IPS-NIHi11 (cell line): ENCODE measurements at regions not wholly inside any gene's neighbourhood (a gene's known extent, or its start where the extent isn't known, plus 50 kb on each side); places are given as distances from the start of the nearest gene placed in this dataset.
A peak's percentile ranks its signal among the peaks of the same experiment; 100 is the strongest.

ENCODE experiments used
- DNase-seq: peaks from one replicate; pipeline ENCODE4 v3.0.0; 2012; ENCODE audit warnings: mixed read lengths, low spot score

- DNase-seq = peak; percentile 58
Measured at GRCh38 chr3:66165660-66166059, 55.1 kb upstream of the SLC25A26 start.

- no peak for DNase-seq
Measured at GRCh38 chr3:66164155-66164554, 56.6 kb upstream of the SLC25A26 start.

- no peak for DNase-seq
Measured at GRCh38 chr3:66163222-66163621, 57.6 kb upstream of the SLC25A26 start.

GRCh38 chr3:66162766-66163165 is 58.0 kb upstream of the SLC25A26 start:
- DNase-seq = no peak

GRCh38 chr3:66158933-66159683 is 61.7 kb upstream of the SLC25A26 start:
- no peak for DNase-seq

- no peak for DNase-seq
Measured at GRCh38 chr3:66154444-66154861, 66.3 kb upstream of the SLC25A26 start.

- peak; percentile 11 for DNase-seq
Measured at GRCh38 chr3:66153481-66154443, 67.0 kb upstream of the SLC25A26 start.

- DNase-seq = no peak
Measured at GRCh38 chr3:66152336-66152735, 68.5 kb upstream of the SLC25A26 start.

GRCh38 chr3:66150977-66151376 is 69.8 kb upstream of the SLC25A26 start:
- no peak for DNase-seq

- no peak for DNase-seq
Measured at GRCh38 chr3:66149269-66149668, 71.5 kb upstream of the SLC25A26 start.

- no peak for DNase-seq
Measured at GRCh38 chr3:66145408-66145733, 75.4 kb upstream of the SLC25A26 start.

- DNase-seq = no peak
Measured at GRCh38 chr3:66144568-66145407, 76.0 kb upstream of the SLC25A26 start.

- DNase-seq = no peak
Measured at GRCh38 chr3:66142079-66142478, 78.7 kb upstream of the SLC25A26 start.

GRCh38 chr3:66140743-66141372 is 79.9 kb upstream of the SLC25A26 start:
- DNase-seq = no peak

GRCh38 chr3:66140106-66140505 is 80.7 kb upstream of the SLC25A26 start:
- no peak for DNase-seq

GRCh38 chr3:66139415-66139814 is 81.4 kb upstream of the SLC25A26 start:
- no peak for DNase-seq

- DNase-seq = peak; percentile 74
Measured at GRCh38 chr3:66138336-66139313, 82.2 kb upstream of the SLC25A26 start.

GRCh38 chr3:66136597-66136996 is 84.2 kb upstream of the SLC25A26 start:
- DNase-seq = no peak

- DNase-seq = no peak
Measured at GRCh38 chr3:66133853-66134445, 86.9 kb upstream of the SLC25A26 start.
